T-helper 2 cell treated with Interferon-gamma antibody and Interleukin-4, amounts not matched to agents 5 μg/mL and 100 μg/mL, for 36 hours (primary cell): ENCODE measurements at regions not wholly inside any gene's neighbourhood (a gene's known extent, or its start where the extent isn't known, plus 50 kb on each side); places are given as distances from the start of the nearest gene placed in this dataset.

ENCODE experiments used
- DNase-seq: peaks from one replicate; pipeline ENCODE4 v3.0.0; 2021; ENCODE audit warnings: low spot score
- H3K27ac Mint-ChIP-seq: one replicate; pipeline ENCODE4 v1.8.0; 2021; ENCODE audit warnings: mild to moderate bottlenecking, mixed read lengths
- H3K27me3 Mint-ChIP-seq: one replicate; pipeline ENCODE4 v1.8.0; 2021; ENCODE audit warnings: low read depth, mixed read lengths
- H3K36me3 Mint-ChIP-seq: one replicate; pipeline ENCODE4 v1.8.0; 2021; ENCODE audit warnings: low read depth, mixed read lengths
- H3K4me1 Mint-ChIP-seq: one replicate; pipeline ENCODE4 v1.8.0; 2021; ENCODE audit warnings: low read depth, mixed read lengths
- H3K4me3 Mint-ChIP-seq: one replicate; pipeline ENCODE4 v1.8.0; 2022; ENCODE audit warnings: mild to moderate bottlenecking, moderate library complexity, mixed read lengths
- H3K9me3 Mint-ChIP-seq: one replicate; pipeline ENCODE4 v1.8.0; 2021; ENCODE audit warnings: mixed read lengths

DNA sequence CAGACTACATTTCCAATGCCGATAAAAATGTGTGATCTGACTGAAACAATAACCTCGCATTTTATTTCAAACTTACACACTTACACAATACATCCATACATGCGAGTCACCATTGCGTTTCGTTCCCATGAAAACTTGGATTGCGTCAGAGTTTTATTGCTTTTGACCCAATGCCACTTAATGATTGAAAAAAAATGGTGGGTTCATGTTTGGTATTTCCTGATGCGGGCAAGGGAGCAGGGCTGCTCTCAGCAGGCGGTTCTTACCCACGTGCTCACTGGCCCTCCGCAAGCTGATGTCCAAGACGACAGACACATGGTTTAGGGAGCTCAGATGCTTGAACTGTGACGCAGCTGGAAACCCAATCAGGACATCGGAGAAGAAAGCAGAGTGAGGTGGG lies 281.0 kb upstream of the SULF2 start:
- Mint-ChIP-seq H3K36me3 (no peaks in the 10 kb centered on the region), H3K27me3 (no peaks in the 10 kb centered on the region), H3K9me3 (no peaks in the 10 kb centered on the region), H3K27ac (no peak overlapping the region), H3K4me3 (no peak overlapping the region), H3K4me1 (no peaks in the 10 kb centered on the region)
- no peak for DNase-seq

DNA sequence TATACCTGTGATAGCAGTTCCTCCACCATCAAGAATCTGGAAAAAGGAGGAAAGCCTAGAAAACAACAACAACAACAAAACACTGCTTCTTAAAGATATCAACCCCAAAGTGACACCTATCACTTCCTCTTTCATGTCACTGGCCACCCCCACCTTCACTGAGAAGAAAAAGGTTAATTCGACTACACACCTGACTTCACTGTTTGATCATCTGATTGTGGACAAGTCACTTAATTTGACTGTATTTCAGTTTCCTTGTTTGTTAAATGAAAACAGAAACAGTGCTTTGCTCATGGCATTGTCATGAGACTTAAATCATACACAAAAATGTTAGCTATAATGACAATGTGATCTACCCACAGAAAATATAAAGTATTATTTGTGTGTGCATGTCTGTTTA lies 280.6 kb upstream of the SULF2 start:
- Mint-ChIP-seq H3K27ac (no peak overlapping the region), H3K4me1 (no peaks in the 10 kb centered on the region), H3K9me3 (no peaks in the 10 kb centered on the region)

DNA sequence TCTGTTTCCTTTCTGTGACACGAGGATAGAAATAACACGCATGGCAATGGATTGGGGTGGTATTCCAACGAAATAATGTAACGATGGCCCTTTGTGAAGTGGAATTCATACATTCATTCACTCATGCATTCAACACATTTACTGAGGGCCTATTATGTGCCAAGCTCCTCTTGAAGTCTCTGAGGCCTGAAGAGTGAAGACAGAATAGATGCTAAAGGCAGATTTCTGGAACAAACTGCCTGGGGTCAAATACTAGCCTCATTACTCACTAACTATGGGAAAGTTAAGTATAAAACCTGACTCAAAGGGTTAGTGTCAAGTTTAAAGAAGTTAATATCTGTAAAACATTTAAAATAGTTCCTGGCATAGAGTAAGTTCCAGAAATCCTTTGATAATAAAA lies 279.6 kb upstream of the SULF2 start:
- Mint-ChIP-seq H3K4me3 (no peak overlapping the region), H3K27ac (no peak overlapping the region)

More for the DNA sequence above, 280.6 kb upstream of the SULF2 start:
- DNase-seq, result no peak
- H3K4me3 Mint-ChIP-seq, result no peak overlapping the region
- no peaks in the 10 kb centered on the region for H3K36me3 Mint-ChIP-seq
- no peaks in the 10 kb centered on the region for H3K27me3 Mint-ChIP-seq

DNA sequence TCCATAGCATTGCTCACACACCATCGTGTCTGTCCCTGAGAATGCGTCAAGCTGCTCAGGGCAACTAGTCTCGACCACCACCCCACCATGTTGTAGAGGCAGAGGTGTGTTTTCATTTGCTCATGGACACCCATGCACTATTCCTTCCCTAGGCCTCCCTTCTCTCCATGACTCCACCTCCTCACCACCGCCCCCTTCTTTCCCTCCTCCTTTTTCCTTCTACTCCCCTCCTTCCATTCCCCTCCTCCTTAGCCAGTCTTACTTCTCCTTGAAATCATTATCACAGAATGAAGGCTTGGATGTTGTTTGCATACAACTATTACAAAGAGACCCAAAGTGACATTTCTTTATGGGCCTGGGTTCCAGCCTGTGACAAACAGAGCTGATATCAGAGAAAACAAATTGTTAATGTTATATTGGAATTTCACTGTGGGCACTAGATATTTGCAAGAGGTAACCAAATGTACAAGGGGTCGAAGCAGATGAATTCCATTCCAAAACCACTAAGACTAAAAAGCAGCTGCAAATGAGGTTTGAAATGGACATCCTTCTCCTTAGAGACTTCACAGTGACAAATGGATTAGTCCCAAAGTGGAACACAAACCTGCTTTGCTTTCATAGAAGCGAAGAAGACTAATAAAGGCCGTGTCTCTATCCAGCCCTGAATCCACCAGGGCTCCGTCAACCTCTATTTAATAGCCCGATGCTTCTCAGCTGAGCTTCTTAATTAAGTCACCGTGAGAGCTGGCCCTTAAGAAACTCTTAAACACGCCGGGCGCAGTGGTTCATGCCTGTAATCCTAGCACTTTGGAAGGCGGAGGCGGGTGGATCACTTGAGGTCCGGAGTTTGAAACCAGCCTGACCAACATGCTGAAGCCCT lies 275.8 kb upstream of the SULF2 start:
- Mint-ChIP-seq H3K27me3 (no peaks in the 10 kb centered on the region), H3K27ac (no peak overlapping the region), H3K4me3 (no peak overlapping the region), H3K36me3 (no peaks in the 10 kb centered on the region), H3K9me3 (peaks cover 4% of the 10 kb centered on the region), H3K4me1 (no peaks in the 10 kb centered on the region)
- DNase-seq, result no peak

More for the DNA sequence above, 279.6 kb upstream of the SULF2 start:
- Mint-ChIP-seq H3K4me1 (no peaks in the 10 kb centered on the region), H3K36me3 (no peaks in the 10 kb centered on the region), H3K27me3 (no peaks in the 10 kb centered on the region), H3K9me3 (no peaks in the 10 kb centered on the region)
- no peak for DNase-seq

DNA sequence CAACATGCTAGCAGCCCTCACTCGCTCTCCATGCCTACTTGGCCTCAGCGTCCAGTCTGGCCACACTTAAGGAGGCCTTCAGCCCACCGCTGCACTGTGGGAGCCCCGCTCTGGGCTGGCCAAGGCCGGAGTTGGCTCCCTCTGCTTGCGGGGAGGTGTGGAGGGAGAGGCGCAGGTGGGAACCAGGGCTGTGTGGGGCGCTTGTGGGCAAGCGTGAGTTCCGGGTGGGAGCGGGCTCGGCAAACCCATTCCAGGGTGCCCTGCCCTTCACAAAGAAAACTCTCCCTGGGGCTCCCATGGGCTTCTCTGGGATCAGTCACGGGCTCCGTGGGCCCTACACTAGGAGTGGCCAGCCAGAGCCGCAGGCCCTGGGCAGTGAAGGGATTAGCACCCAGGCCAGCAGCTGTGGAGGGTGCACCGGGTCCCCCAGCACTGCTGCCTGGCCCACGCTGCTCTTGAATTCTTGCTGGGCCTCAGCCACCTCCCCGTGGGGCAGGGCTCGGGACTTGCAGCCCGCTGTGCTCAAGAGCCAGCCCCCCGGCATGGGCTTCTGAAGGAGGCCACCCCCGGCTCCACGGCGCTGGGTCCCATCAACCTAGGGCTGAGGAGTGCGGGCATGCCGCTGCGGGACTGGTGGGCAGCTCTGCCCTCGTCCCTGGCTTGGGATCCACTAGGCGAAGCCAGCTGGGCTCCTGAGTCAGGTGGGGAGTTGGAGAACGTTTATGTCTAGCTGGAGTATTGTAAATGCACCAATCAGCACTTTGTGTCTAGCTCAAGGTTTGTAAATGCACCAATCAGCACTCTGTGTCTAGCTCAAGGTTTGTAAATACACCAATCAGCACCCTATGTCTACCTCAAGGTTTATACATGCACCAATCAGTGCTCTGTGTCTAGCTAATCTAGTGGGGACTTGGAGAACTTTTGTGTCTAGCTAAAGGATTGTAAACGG lies 273.6 kb upstream of the SULF2 start:
- Mint-ChIP-seq H3K27me3 (no peaks in the 10 kb centered on the region), H3K4me1 (no peaks in the 10 kb centered on the region), H3K9me3 (peaks cover 4% of the 10 kb centered on the region)

DNA sequence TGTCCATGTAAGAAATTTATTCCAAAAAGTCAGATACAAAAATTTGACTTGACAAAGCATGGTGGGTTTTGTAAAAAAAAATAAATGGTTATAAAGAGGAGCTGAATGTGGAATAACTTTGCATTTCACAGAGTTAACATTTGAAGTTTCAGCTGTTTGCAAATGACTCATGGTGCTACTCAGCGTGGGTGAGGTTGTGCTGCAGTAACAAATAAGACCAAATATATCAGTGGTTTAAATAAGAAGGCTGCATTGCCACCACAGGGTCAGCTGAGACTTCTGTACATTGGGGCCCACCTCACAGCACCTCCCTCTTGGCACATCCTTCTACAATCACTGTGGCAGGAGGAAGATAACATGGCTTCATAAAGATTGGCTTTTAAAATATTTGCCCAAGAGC lies 272.5 kb upstream of the SULF2 start:
- Mint-ChIP-seq H3K36me3 (no peaks in the 10 kb centered on the region), H3K27me3 (no peaks in the 10 kb centered on the region), H3K9me3 (peaks cover 4% of the 10 kb centered on the region), H3K4me3 (no peak overlapping the region), H3K27ac (no peak overlapping the region), H3K4me1 (no peaks in the 10 kb centered on the region)
- no peak for DNase-seq

More for the DNA sequence above, 273.6 kb upstream of the SULF2 start:
- Mint-ChIP-seq H3K27ac (no peak overlapping the region), H3K4me3 (no peak overlapping the region), H3K36me3 (no peaks in the 10 kb centered on the region)
- DNase-seq, result no peak

DNA sequence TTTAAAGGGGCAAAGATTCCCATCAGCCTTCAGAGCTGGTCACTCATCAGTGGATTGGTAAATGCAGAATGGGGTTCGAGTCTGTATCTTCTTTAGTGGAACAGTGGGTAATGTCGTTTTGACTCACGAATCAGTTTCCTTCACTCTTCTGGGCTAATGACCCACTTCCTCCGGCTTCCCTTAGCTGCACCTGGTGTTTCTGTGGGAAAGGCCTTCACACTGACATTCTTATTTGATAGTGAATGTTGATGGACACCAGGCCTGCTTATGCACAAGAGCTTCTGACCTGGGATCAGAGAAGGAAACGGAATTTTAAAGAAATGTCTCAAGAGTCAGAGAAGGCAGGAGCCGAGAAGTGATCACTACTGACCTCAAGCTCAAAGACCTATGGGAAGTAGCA lies 272.0 kb upstream of the SULF2 start:
- Mint-ChIP-seq H3K4me1 (no peaks in the 10 kb centered on the region), H3K36me3 (no peaks in the 10 kb centered on the region), H3K27me3 (no peaks in the 10 kb centered on the region), H3K9me3 (peaks cover 4% of the 10 kb centered on the region), H3K4me3 (no peak overlapping the region), H3K27ac (no peak overlapping the region)
- DNase-seq, result no peak

DNA sequence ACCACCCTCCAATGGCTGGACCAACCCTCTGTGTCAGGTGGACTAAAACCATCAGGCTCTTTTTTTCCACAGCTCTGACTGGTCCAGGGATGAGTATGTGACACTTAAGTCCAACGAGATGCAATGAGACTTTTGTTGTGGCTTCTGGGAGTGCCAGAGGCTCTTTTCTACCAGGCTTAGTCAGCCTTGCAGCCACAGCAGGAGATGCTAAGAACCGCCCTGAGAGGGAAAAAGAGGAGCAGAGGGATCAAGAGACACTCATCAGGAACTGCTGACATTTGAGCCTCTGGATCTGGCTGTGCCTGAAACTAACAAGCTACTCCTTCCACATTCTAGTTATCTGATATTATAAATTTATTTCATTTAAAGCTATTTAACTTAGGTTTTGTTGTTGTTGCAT lies 270.9 kb upstream of the SULF2 start:
- DNase-seq, result no peak
- H3K27me3 Mint-ChIP-seq, result no peaks in the 10 kb centered on the region

DNA sequence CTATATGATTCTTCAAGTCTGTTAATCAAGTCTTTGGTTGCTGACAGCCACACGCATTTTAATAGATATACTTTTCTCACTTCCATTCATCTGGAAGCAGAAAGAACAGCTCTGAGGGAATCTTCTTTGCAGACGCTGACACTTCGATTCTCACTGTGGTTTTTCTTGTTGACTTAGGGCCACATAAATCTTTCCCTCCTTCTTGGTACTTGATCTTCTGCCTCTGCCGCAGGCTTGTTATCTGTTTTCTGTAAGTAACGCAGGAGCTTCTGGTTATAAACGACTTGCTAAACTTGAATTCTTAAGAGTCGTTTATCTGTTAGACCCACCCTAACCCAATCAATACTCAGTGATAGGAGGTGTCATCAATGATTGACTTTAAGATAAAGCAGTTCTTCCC lies 268.8 kb upstream of the SULF2 start:
- Mint-ChIP-seq H3K4me1 (no peaks in the 10 kb centered on the region), H3K27me3 (no peaks in the 10 kb centered on the region), H3K27ac (no peak overlapping the region), H3K9me3 (peaks cover 4% of the 10 kb centered on the region), H3K4me3 (no peak overlapping the region), H3K36me3 (no peaks in the 10 kb centered on the region)
- no peak for DNase-seq

More for the DNA sequence above, 270.9 kb upstream of the SULF2 start:
- Mint-ChIP-seq H3K27ac (no peak overlapping the region), H3K4me3 (no peak overlapping the region), H3K4me1 (no peaks in the 10 kb centered on the region), H3K9me3 (peaks cover 4% of the 10 kb centered on the region), H3K36me3 (no peaks in the 10 kb centered on the region)

DNA sequence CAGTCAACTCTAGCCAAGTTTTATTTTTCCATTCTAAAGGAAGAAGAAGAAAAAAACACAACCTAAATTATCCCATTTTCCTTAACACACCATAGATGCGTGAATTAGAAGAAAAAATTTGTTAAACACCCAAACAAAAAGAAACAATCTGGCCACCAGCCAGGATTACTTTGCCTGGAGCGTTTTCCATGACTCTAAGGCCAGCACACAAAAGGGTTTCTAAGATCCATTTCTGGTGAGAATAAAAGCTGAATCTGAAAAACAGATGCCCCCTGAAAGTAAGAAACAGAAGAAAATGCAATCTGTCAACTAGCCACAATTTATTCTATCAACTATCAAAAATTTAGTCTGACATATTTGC lies 267.2 kb upstream of the SULF2 start:
- no peaks in the 10 kb centered on the region for H3K27me3 Mint-ChIP-seq
- H3K27ac Mint-ChIP-seq, result no peak overlapping the region
- H3K36me3 Mint-ChIP-seq, result no peaks in the 10 kb centered on the region
- no peaks in the 10 kb centered on the region for H3K4me1 Mint-ChIP-seq
- no peak overlapping the region for H3K4me3 Mint-ChIP-seq
- DNase-seq, result no peak
- H3K9me3 Mint-ChIP-seq, result peaks cover 3% of the 10 kb centered on the region

DNA sequence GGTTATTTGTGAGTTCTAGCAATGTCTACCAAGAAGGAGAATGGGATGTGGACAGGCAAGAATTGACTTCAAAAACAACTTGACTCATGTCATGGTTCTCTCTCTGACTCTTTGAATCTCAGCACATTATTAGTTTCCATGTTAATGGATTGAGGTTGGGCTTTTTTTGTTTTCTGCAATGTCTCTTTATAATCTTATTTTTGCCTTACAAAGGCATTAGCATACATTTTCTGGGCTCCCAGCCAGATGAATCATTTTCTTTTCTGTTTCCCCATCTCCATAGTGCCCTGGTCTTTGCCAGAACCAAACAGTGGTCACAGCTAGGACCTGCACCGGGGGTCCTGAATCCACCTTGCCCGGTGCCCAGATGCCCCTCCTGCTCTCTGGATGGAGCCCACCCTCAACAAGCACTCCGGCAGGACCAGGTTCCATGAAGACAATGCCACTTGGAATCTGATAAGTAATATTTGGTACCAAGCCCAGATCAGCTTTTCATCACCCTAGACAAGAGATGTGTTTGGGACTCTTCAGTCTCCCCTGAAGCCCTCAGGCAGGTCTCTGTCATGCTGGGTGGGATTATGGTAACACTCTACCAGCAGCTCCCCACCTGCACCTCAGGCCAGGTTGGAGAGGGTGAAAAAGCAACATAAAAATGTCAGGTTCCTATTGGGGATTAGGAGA lies 266.7 kb upstream of the SULF2 start:
- H3K27ac Mint-ChIP-seq, result no peak overlapping the region
- H3K4me1 Mint-ChIP-seq, result no peaks in the 10 kb centered on the region
- no peaks in the 10 kb centered on the region for H3K9me3 Mint-ChIP-seq
- no peak overlapping the region for H3K4me3 Mint-ChIP-seq
- DNase-seq, result no peak
- no peaks in the 10 kb centered on the region for H3K27me3 Mint-ChIP-seq
- no peaks in the 10 kb centered on the region for H3K36me3 Mint-ChIP-seq

DNA sequence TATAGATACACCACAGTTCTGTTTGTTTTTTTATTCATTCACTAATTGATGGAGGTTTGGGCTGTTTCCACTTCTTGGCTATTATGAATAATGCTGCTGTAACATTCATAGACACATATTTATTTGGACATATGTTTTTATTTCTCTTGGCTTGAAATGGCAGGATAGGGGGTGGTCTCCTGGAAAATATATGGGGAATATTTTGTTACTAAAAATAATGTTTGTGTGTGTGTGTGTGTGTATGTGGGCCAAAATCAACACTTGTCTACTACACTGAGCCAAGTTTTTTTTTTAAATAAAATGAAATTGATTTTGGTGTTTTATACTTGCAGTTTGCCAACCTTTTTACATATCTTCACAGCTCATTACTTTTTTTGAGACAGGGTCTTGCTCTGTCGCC lies 264.4 kb upstream of the SULF2 start:
- no peak overlapping the region for H3K27ac Mint-ChIP-seq
- H3K4me1 Mint-ChIP-seq, result no peaks in the 10 kb centered on the region
- H3K36me3 Mint-ChIP-seq, result no peaks in the 10 kb centered on the region
- no peak overlapping the region for H3K4me3 Mint-ChIP-seq
- DNase-seq, result no peak
- no peaks in the 10 kb centered on the region for H3K9me3 Mint-ChIP-seq
- no peaks in the 10 kb centered on the region for H3K27me3 Mint-ChIP-seq

DNA sequence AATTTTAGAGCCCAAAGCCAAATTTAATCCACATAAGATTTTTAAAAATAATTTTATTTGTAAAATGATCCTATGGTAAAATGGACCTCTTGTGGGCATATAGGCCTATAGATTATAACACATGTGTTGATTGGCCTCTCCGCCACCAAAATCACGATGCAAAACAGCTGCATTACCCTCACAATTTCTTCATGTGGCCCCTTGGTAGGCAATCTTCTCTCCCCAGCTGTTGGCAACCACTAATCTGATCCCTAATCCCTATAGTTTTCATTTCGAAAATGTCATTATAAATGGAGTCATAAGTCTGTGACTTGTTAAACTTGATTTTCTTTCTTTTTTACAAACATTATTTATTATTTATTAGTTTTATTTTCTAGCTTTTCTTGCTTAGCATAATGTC lies 263.9 kb upstream of the SULF2 start:
- Mint-ChIP-seq H3K4me3 (no peak overlapping the region), H3K36me3 (no peaks in the 10 kb centered on the region), H3K27ac (no peak overlapping the region), H3K27me3 (no peaks in the 10 kb centered on the region), H3K9me3 (no peaks in the 10 kb centered on the region), H3K4me1 (no peaks in the 10 kb centered on the region)
- DNase-seq, result no peak

DNA sequence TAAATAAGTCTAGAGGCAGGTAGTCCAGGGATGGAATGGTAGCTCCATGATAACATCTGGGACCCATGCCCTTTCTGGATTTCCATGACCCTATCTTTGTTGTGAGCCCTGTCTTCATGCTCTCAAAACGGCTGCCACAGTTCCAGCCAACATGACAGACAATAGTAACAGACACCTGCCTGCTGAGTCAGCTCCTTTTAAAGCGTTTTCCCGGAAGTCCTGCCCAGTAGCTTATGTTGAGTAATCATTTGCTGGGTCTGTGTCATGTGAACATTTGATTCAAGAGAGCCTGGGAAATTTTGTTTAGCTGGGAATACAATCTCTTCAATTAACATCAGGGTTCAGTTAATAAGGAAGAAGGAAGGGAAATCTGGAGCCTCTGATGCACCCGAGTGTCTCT lies 262.2 kb upstream of the SULF2 start:
- no peaks in the 10 kb centered on the region for H3K36me3 Mint-ChIP-seq
- H3K27me3 Mint-ChIP-seq, result no peaks in the 10 kb centered on the region
- H3K27ac Mint-ChIP-seq, result no peak overlapping the region
- no peaks in the 10 kb centered on the region for H3K9me3 Mint-ChIP-seq
- DNase-seq, result no peak
- no peak overlapping the region for H3K4me3 Mint-ChIP-seq
- no peaks in the 10 kb centered on the region for H3K4me1 Mint-ChIP-seq
